H1 (cell line): ENCODE measurements at regions not wholly inside any gene's neighbourhood (a gene's known extent, or its start where the extent isn't known, plus 50 kb on each side); places are given as distances from the start of the nearest gene placed in this dataset.
"Not testable (repeated sequence)": the region's sequence is repeated elsewhere in the genome, so short reads cannot be mapped to it uniquely, and the experiment has no call there.

Source experiments
- CTCF ChIA-PET: fragments of 300-600 bp; sonication (Branson Sonifier 250); formaldehyde crosslinking; loops from one replicate; lab custom pipeline; 2021; ENCODE audit not compliant: partially characterized antibody; lab: Charles Lee
- POLR2A ChIA-PET: fragments of 300-600 bp; sonication (Branson Sonifier 250); formaldehyde crosslinking; loops from one replicate; lab custom pipeline; 2021; ENCODE audit warnings: inconsistent platforms; ENCODE audit not compliant: partially characterized antibody; lab: Charles Lee
- DNase-seq, 2 experiments: peaks; one replicate each; pipeline versions ENCODE4 v3.0.0 to v3.0.0-alpha.2; 2010 to 2022; ENCODE audit warnings: low spot score in 2 of 2, low read depth in 1 of 2, mixed read lengths in 1 of 2
- FAIRE-seq: peaks from 2 replicates; lab custom pipeline; 2011; peaks lifted over from hg19 to GRCh38; lab: Jason Lieb, UNC
- H2AFZ ChIP-seq: 2 replicates; pipeline ENCODE4 v1.8.1; 2012; ENCODE audit warnings: low read length, inconsistent platforms
- H2AK5ac ChIP-seq: 2 replicates; pipeline ENCODE4 v1.6.1; 2013; ENCODE audit warnings: low read depth, low read length
- H2BK120ac ChIP-seq: replicated peaks from 2 replicates; pipeline ENCODE3; 2013; ENCODE audit warnings: low read depth, low read length, inconsistent platforms
- H2BK12ac ChIP-seq: 2 replicates; pipeline ENCODE4 v1.6.1; 2013; ENCODE audit warnings: low read depth, low read length
- H2BK15ac ChIP-seq: 2 replicates; pipeline ENCODE4 v1.6.1; 2013; ENCODE audit warnings: low read length
- H2BK20ac ChIP-seq: 2 replicates; pipeline ENCODE4 v1.6.1; 2013; ENCODE audit warnings: low read length
- H2BK5ac ChIP-seq: 2 replicates; pipeline ENCODE4 v1.6.1; 2013; ENCODE audit warnings: low read depth, low read length
- H3K14ac ChIP-seq: 2 replicates; pipeline ENCODE4 v1.6.1; 2013; ENCODE audit warnings: inconsistent platforms; ENCODE audit not compliant: insufficient read length
- H3K18ac ChIP-seq: 2 replicates; pipeline ENCODE4 v1.6.1; 2013; ENCODE audit warnings: low read length; ENCODE audit errors: extremely low read depth
- H3K23ac ChIP-seq: 2 replicates; pipeline ENCODE4 v1.6.1; 2013; ENCODE audit warnings: inconsistent platforms; ENCODE audit not compliant: insufficient read length
- H3K23me2 ChIP-seq: 2 replicates; pipeline ENCODE4 v1.6.1; 2013; ENCODE audit warnings: low read depth, low read length
- H3K27ac ChIP-seq: 2 replicates; pipeline ENCODE4 v1.6.1; 2011; ENCODE audit warnings: low read depth, low read length, inconsistent platforms
- H3K27me3 ChIP-seq, 4 experiments: replicated peaks in 1 of 4; 1 replicate in 1 of 4; 2 replicates in 3 of 4; pipeline versions ENCODE4 v1.6.1 to v1.8.1; 2011 to 2013; ENCODE audit warnings: low read length in 3 of 4, mild to moderate bottlenecking in 3 of 4, inconsistent platforms in 2 of 4, mixed read lengths in 2 of 4, moderate library complexity in 1 of 4; ENCODE audit not compliant: control insufficient read depth in 3 of 4, insufficient read depth in 3 of 4; ENCODE audit errors: extremely low read depth in 1 of 4
- H3K36me3 ChIP-seq, 4 experiments: 2 replicates each; pipeline versions ENCODE4 v1.6.1 to v1.8.1; 2011 to 2013; ENCODE audit warnings: mild to moderate bottlenecking in 4 of 4, low read length in 3 of 4, moderate library complexity in 2 of 4, control low read depth in 1 of 4, inconsistent platforms in 1 of 4; ENCODE audit not compliant: insufficient read depth in 4 of 4, control insufficient read depth in 2 of 4
- H3K4ac ChIP-seq: replicated peaks from 2 replicates; pipeline ENCODE3; 2013; ENCODE audit warnings: low read length, low read depth, mixed read lengths, inconsistent platforms; ENCODE audit not compliant: insufficient read length
- H3K4me1 ChIP-seq, 4 experiments: replicated peaks in 1 of 4; 1 replicate in 1 of 4; 2 replicates in 3 of 4; pipeline versions ENCODE4 v1.6.1 to v1.8.1; 2011 to 2013; ENCODE audit warnings: low read length in 3 of 4, inconsistent platforms in 2 of 4, mixed read lengths in 1 of 4; ENCODE audit not compliant: insufficient read depth in 4 of 4, control insufficient read depth in 3 of 4
- H3K4me2 ChIP-seq, 2 experiments: 2 replicates each; pipeline versions ENCODE4 v1.6.1 to v1.8.1; 2011 to 2013; ENCODE audit warnings: low read depth in 2 of 2, low read length in 2 of 2, control low read depth in 1 of 2, inconsistent platforms in 1 of 2, mild to moderate bottlenecking in 1 of 2; ENCODE audit not compliant: insufficient read depth in 1 of 2
- H3K4me3 ChIP-seq, 4 experiments: fragments of 200-600, 300-600 bp in 1 of 4; sonication (generic), shearing (Covaris generic), sonication (Bioruptor Twin) in 1 of 4; 2 replicates each; pipeline versions ENCODE4 v1.5.1 to v1.8.1; 2011 to 2016; ENCODE audit warnings: low read length in 4 of 4, low read depth in 3 of 4, control low read depth in 2 of 4, inconsistent platforms in 2 of 4, mild to moderate bottlenecking in 2 of 4, mixed read lengths in 1 of 4, moderate library complexity in 1 of 4; ENCODE audit not compliant: insufficient read depth in 2 of 4; ENCODE audit errors: extremely low read depth in 1 of 4
- H3K56ac ChIP-seq: replicated peaks from 2 replicates; pipeline ENCODE3; 2013; ENCODE audit warnings: low read depth, mild to moderate bottlenecking, mixed read lengths, low read length, inconsistent platforms; ENCODE audit not compliant: insufficient read length
- H3K79me1 ChIP-seq: 2 replicates; pipeline ENCODE4 v1.6.1; 2013; ENCODE audit warnings: low read depth, low read length, control low read depth
- H3K79me2 ChIP-seq, 2 experiments: 2 replicates each; pipeline versions ENCODE4 v1.6.1 to v1.8.1; 2012 to 2013; ENCODE audit warnings: low read length in 2 of 2, mild to moderate bottlenecking in 2 of 2, inconsistent platforms in 1 of 2; ENCODE audit not compliant: insufficient read depth in 2 of 2, control insufficient read depth in 1 of 2
- H3K9ac ChIP-seq, 4 experiments: replicated peaks in 1 of 4; 1 replicate in 1 of 4; 2 replicates in 3 of 4; pipeline versions ENCODE4 v1.6.1 to v1.8.1; 2011 to 2013; ENCODE audit warnings: low read depth in 3 of 4, low read length in 3 of 4, control low read depth in 2 of 4, mild to moderate bottlenecking in 2 of 4, moderate library complexity in 2 of 4, inconsistent platforms in 1 of 4; ENCODE audit errors: extremely low read depth in 1 of 4
- H3K9me3 ChIP-seq, 2 experiments: 2 replicates each; pipeline versions ENCODE4 v1.6.1 to v1.8.1; 2012 to 2013; ENCODE audit warnings: mild to moderate bottlenecking in 2 of 2, moderate library complexity in 2 of 2, control low read depth in 1 of 2, inconsistent platforms in 1 of 2, low read depth in 1 of 2, low read length in 1 of 2, mixed read lengths in 1 of 2; ENCODE audit not compliant: insufficient read depth in 2 of 2
- H4K20me1 ChIP-seq, 2 experiments: replicated peaks in 1 of 2; 2 replicates each; pipeline versions ENCODE3 to v1.8.1; 2011 to 2013; ENCODE audit warnings: inconsistent platforms in 2 of 2, low read length in 2 of 2, mild to moderate bottlenecking in 1 of 2; ENCODE audit not compliant: insufficient read depth in 2 of 2, control insufficient read depth in 1 of 2
- H4K5ac ChIP-seq: 2 replicates; pipeline ENCODE4 v1.6.1; 2013; ENCODE audit warnings: low read length, low read depth, mixed read lengths, inconsistent platforms; ENCODE audit not compliant: insufficient read length
- H4K8ac ChIP-seq: 2 replicates; pipeline ENCODE4 v1.8.0; 2013; ENCODE audit warnings: mild to moderate bottlenecking, moderate library complexity, low read length, inconsistent platforms; ENCODE audit not compliant: insufficient read depth; ENCODE audit errors: extremely low read depth
- H4K91ac ChIP-seq: replicated peaks from 2 replicates; pipeline ENCODE3; 2013; ENCODE audit warnings: low read length, mixed read lengths, inconsistent platforms; ENCODE audit not compliant: insufficient read length
- WGBS, 2 experiments: shearing (Covaris generic) in 1 of 2; methylation state at CpG; one replicate each; pipeline versions ENCODE4 v1.1.6 to v1.1.7; 2013 to 2015; ENCODE audit warnings: low lambda C conversion rate in 2 of 2, mixed read lengths in 2 of 2, inconsistent platforms in 1 of 2, low coverage in 1 of 2, missing lambda C conversion rate in 1 of 2; ENCODE audit not compliant: insufficient replicate concordance in 2 of 2, insufficient coverage in 1 of 2, insufficient read length in 1 of 2; ENCODE audit errors: extremely low coverage in 1 of 2, missing lambda C conversion rate in 1 of 2; 5-methylcytosine and 5-hydroxymethylcytosine counted together
- TF ChIP-seq, protein P1 (sequence below): IDR thresholded peaks from 2 replicates; pipeline ENCODE4 v1.6.1; 2012; ENCODE audit warnings: inconsistent platforms

- H2BK120ac ChIP-seq, H4K20me1 ChIP-seq, H2AK5ac ChIP-seq, H2BK15ac ChIP-seq, H3K23me2 ChIP-seq, H3K56ac ChIP-seq, H3K23ac ChIP-seq, H3K4ac ChIP-seq, H2BK20ac ChIP-seq, H3K27me3 ChIP-seq, H4K5ac ChIP-seq, FAIRE-seq, CTCF ChIA-PET, H3K18ac ChIP-seq, H3K4me1 ChIP-seq, H3K79me1 ChIP-seq, H2AFZ ChIP-seq, H2BK12ac ChIP-seq, DNase-seq, H3K9me3 ChIP-seq, H4K91ac ChIP-seq, H4K8ac ChIP-seq, H3K14ac ChIP-seq, H2BK5ac ChIP-seq: not testable (repeated sequence)
- TF ChIP-seq, protein P1, sequence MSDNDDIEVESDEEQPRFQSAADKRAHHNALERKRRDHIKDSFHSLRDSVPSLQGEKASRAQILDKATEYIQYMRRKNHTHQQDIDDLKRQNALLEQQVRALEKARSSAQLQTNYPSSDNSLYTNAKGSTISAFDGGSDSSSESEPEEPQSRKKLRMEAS, result peak; percentile 25; the same call in 1 of the 2 replicates
- 0% methylated on average over 4 of the region's 5 CpGs; no CpG with 5 or more reads in 1 of the 2 experiments for WGBS, 2 experiments
- peak overlapping the region in 2 of 4 experiments; percentile 37 to 66; a peak in 4 of 7 replicates for H3K9ac ChIP-seq
- peak overlapping the region; percentile 73 for H3K27ac ChIP-seq
- POLR2A ChIA-PET, result interaction anchor here (1.4 kb wide), 1 partner anchor 60 kb away, joined by 3 read pairs; no protein-coding TSS in a partner anchor
- H3K79me2 ChIP-seq, result peaks cover 0 to 15% of the 10 kb centered on the region in 2 experiments; a peak in 2 of 4 replicates
- peak overlapping the region in 3 of 4 experiments; percentile 14 to 59 (median 56); a peak in 5 of 8 replicates for H3K4me3 ChIP-seq
- H3K4me2 ChIP-seq, result peak overlapping the region; percentile 59 to 72
- H3K36me3 ChIP-seq, result peaks cover 0 to 20% (median 9%) of the 10 kb centered on the region in 4 experiments; a peak in 4 of 8 replicates
These were observed 180.0 kb downstream of the OTOP1 start for GRCh38 chr4:4046686-4047085.
